ENCODE measurements at regions not wholly inside any gene's neighbourhood (a gene's known extent, or its start where the extent isn't known, plus 50 kb on each side); places are given as distances from the start of the nearest gene placed in this dataset.

DNA sequence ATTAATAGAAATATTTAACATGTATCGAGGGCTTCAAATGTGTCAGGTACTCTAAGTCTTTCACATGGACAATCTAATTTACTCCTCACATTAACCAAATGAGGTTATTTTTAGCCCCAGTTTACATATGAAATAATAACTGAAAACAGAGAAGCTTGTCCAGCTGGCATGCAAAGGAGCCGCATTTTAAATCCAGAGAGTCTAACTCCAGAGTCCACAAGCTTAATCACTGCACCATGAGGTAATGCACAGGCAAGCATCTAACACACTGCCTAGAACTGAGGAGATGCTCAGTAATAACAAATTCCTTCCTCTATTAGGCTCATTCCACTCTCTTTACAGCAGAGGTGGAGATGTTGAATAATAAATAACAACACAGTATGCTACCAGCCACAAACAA lies 165.7 kb upstream of the GUCY1A2 start:
- TF ChIP-seq RXRA (IDR thresholded peaks at IDR 0.05) (no peak), TAF1 (conservative IDR thresholded peaks at IDR 0.05) (no peak), YY1 (IDR thresholded peaks at IDR 0.05) (no peak), JUND (IDR thresholded peaks at IDR 0.05) (no peak), EGR1 (IDR thresholded peaks at IDR 0.05; ENCODE audit: low read depth in 2 of 2) (no peak), FOXA2 (IDR thresholded peaks at IDR 0.05) (no peak), SP1 (IDR thresholded peaks at IDR 0.05) (no peak), FOXA1 (IDR thresholded peaks at IDR 0.05) (no peak), GABPA (IDR thresholded peaks at IDR 0.05 in 1 of 2, conservative IDR thresholded peaks at IDR 0.05 in 1 of 2) (no peak)
- TF ChIP-seq, protein P1, sequence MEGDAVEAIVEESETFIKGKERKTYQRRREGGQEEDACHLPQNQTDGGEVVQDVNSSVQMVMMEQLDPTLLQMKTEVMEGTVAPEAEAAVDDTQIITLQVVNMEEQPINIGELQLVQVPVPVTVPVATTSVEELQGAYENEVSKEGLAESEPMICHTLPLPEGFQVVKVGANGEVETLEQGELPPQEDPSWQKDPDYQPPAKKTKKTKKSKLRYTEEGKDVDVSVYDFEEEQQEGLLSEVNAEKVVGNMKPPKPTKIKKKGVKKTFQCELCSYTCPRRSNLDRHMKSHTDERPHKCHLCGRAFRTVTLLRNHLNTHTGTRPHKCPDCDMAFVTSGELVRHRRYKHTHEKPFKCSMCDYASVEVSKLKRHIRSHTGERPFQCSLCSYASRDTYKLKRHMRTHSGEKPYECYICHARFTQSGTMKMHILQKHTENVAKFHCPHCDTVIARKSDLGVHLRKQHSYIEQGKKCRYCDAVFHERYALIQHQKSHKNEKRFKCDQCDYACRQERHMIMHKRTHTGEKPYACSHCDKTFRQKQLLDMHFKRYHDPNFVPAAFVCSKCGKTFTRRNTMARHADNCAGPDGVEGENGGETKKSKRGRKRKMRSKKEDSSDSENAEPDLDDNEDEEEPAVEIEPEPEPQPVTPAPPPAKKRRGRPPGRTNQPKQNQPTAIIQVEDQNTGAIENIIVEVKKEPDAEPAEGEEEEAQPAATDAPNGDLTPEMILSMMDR (IDR thresholded peaks at IDR 0.05; ENCODE audit: low read depth, low read length, missing input control), result no peak
- TF ChIP-seq, protein P2, sequence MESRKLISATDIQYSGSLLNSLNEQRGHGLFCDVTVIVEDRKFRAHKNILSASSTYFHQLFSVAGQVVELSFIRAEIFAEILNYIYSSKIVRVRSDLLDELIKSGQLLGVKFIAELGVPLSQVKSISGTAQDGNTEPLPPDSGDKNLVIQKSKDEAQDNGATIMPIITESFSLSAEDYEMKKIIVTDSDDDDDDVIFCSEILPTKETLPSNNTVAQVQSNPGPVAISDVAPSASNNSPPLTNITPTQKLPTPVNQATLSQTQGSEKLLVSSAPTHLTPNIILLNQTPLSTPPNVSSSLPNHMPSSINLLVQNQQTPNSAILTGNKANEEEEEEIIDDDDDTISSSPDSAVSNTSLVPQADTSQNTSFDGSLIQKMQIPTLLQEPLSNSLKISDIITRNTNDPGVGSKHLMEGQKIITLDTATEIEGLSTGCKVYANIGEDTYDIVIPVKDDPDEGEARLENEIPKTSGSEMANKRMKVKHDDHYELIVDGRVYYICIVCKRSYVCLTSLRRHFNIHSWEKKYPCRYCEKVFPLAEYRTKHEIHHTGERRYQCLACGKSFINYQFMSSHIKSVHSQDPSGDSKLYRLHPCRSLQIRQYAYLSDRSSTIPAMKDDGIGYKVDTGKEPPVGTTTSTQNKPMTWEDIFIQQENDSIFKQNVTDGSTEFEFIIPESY (IDR thresholded peaks at IDR 0.05), result no peak
- TF ChIP-seq, protein P3, sequence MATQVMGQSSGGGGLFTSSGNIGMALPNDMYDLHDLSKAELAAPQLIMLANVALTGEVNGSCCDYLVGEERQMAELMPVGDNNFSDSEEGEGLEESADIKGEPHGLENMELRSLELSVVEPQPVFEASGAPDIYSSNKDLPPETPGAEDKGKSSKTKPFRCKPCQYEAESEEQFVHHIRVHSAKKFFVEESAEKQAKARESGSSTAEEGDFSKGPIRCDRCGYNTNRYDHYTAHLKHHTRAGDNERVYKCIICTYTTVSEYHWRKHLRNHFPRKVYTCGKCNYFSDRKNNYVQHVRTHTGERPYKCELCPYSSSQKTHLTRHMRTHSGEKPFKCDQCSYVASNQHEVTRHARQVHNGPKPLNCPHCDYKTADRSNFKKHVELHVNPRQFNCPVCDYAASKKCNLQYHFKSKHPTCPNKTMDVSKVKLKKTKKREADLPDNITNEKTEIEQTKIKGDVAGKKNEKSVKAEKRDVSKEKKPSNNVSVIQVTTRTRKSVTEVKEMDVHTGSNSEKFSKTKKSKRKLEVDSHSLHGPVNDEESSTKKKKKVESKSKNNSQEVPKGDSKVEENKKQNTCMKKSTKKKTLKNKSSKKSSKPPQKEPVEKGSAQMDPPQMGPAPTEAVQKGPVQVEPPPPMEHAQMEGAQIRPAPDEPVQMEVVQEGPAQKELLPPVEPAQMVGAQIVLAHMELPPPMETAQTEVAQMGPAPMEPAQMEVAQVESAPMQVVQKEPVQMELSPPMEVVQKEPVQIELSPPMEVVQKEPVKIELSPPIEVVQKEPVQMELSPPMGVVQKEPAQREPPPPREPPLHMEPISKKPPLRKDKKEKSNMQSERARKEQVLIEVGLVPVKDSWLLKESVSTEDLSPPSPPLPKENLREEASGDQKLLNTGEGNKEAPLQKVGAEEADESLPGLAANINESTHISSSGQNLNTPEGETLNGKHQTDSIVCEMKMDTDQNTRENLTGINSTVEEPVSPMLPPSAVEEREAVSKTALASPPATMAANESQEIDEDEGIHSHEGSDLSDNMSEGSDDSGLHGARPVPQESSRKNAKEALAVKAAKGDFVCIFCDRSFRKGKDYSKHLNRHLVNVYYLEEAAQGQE (IDR thresholded peaks at IDR 0.05), result no peak

Data from liver (tissue), 3 donors.